ENCODE measurements at regions not wholly inside any gene's neighbourhood (a gene's known extent, or its start where the extent isn't known, plus 50 kb on each side); places are given as distances from the start of the nearest gene placed in this dataset.

DNA sequence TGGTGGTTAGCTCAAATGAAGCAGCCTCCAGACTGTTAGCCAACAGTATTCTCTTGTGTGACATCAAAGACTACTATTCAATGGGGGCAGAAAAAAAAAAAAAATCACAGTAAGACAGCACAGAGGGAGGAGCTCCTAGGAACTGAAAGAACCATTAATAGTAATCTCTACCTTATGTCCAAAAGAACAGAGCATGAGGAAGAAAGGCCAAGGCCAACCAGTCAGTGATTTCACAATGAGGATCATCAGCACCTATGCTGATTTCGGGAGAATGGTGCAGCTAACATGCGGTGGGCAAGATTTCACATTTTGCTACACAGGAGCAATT is 66.3 kb upstream of the SOX5 start:
- H3K36me3 ChIP-seq = no peaks in the 10 kb centered on the region
- H3K27me3 ChIP-seq = no peaks in the 10 kb centered on the region
- intact Hi-C loops (cut with DNase I; ENCODE audit: low total_unique reads) = no loop called here
- TF ChIP-seq, protein P1, sequence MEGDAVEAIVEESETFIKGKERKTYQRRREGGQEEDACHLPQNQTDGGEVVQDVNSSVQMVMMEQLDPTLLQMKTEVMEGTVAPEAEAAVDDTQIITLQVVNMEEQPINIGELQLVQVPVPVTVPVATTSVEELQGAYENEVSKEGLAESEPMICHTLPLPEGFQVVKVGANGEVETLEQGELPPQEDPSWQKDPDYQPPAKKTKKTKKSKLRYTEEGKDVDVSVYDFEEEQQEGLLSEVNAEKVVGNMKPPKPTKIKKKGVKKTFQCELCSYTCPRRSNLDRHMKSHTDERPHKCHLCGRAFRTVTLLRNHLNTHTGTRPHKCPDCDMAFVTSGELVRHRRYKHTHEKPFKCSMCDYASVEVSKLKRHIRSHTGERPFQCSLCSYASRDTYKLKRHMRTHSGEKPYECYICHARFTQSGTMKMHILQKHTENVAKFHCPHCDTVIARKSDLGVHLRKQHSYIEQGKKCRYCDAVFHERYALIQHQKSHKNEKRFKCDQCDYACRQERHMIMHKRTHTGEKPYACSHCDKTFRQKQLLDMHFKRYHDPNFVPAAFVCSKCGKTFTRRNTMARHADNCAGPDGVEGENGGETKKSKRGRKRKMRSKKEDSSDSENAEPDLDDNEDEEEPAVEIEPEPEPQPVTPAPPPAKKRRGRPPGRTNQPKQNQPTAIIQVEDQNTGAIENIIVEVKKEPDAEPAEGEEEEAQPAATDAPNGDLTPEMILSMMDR (IDR thresholded peaks at IDR 0.05) = no peak
- H3K27ac ChIP-seq = no peak overlapping the region
- no peak overlapping the region for H3K4me3 ChIP-seq
- H3K9me3 ChIP-seq = no peaks in the 10 kb centered on the region
- DNase-seq = no peak
- no peaks in the 10 kb centered on the region for H3K4me1 ChIP-seq

DNA sequence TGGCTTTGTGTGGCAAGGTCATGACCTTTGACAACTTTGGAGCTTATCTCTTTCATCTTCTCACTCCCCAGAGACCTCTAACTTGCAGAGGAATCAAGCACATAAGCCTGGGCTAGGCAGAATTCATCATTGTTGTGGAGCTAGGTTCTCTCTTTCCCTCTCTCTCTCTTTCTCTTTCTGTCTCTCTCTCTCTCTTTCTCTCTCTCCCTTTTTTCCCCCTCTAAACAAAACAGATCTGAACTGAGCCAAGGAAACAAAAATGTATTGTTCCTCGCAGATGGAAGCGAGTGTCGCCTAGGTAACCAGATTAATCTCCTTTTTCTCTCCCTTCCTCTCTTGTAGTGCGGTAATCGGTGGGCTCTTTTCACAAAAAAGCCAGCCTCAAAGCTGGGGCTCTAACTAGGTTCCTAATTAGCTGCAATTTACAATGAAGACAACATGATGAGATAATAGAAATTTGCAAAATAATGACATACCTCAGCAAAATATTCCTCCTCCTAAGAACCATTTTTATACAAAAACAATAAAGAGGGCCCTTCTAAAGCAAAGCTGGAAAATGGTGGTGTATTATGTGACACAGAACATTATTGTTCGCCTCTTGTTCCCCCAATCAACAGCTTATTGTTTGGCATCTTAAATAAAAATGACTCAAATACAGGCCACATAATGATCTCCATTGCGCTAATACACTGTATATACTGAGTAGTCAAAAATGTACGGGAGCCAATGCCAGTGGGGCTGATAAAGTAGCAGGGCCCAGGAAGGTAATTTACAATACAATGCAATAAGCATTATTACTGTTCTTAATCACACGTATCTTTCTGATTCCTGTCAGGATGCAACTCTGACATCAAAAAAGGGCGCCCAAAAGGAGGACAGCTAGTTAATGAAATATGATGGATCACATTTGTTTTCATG is 65.7 kb upstream of the SOX5 start:
- Histone ChIP-seq H3K9me3 (no peaks in the 10 kb centered on the region), H3K4me1 (no peaks in the 10 kb centered on the region), H3K27ac (no peak overlapping the region), H3K4me3 (no peak overlapping the region), H3K27me3 (no peaks in the 10 kb centered on the region), H3K36me3 (no peaks in the 10 kb centered on the region)
- no peak for DNase-seq
- intact Hi-C loops (cut with DNase I; ENCODE audit: low total_unique reads) = no loop called here
- TF ChIP-seq, protein P1 (IDR thresholded peaks at IDR 0.05) = no peak

DNA sequence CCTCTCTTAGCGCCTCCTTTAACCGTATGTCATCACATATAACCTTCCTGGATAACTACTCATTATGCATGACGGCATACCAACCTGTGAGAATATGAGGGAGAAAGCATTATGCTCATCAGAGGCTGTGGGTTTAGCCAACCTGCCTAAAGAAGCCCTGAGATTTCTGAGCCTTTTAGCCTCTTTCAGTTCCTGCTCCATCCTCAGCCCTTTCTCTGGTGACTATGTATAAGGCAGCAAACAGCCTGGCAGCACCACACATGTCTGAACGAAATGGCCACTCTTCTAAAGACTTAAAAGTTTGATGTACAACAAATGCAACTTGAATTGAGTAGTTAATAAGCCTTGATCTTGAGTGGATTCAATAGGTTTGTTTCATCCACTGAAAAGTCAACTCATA is 64.8 kb upstream of the SOX5 start:
- intact Hi-C loops (cut with DNase I; ENCODE audit: low total_unique reads) = no loop called here
- Histone ChIP-seq H3K27ac (no peak overlapping the region), H3K4me1 (no peaks in the 10 kb centered on the region), H3K27me3 (no peaks in the 10 kb centered on the region), H3K36me3 (no peaks in the 10 kb centered on the region), H3K4me3 (no peak overlapping the region), H3K9me3 (no peaks in the 10 kb centered on the region)
- TF ChIP-seq, protein P1 (IDR thresholded peaks at IDR 0.05) = no peak
- DNase-seq = no peak

DNA sequence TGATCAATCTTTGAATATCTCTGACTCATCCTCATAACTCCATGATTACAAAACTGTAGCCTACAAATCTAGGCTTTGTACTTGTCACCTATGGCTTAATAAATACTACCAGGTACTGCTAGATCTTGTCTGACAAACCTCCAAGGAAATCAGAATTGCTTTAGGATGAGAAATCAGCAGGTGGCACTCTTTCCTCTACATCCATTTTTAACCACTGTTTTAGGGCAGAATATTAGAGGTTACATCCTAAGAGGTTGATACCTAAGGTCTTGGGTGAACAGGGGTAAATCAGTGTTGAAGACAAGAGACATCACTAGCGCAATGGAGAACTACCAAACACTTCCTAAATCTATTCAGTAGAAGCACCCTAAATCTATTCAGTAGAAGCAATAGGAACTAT is 63.1 kb upstream of the SOX5 start:
- H3K27ac ChIP-seq = no peak overlapping the region
- no peaks in the 10 kb centered on the region for H3K4me1 ChIP-seq
- H3K9me3 ChIP-seq = no peaks in the 10 kb centered on the region
- H3K4me3 ChIP-seq = no peak overlapping the region
- no peak for DNase-seq
- TF ChIP-seq, protein P1 (IDR thresholded peaks at IDR 0.05) = no peak
- H3K27me3 ChIP-seq = no peaks in the 10 kb centered on the region
- H3K36me3 ChIP-seq = no peaks in the 10 kb centered on the region
- intact Hi-C loops (cut with DNase I; ENCODE audit: low total_unique reads) = loop anchor here (2.0 kb wide), 1 partner anchor 18 kb away; no protein-coding TSS in a partner anchor

DNA sequence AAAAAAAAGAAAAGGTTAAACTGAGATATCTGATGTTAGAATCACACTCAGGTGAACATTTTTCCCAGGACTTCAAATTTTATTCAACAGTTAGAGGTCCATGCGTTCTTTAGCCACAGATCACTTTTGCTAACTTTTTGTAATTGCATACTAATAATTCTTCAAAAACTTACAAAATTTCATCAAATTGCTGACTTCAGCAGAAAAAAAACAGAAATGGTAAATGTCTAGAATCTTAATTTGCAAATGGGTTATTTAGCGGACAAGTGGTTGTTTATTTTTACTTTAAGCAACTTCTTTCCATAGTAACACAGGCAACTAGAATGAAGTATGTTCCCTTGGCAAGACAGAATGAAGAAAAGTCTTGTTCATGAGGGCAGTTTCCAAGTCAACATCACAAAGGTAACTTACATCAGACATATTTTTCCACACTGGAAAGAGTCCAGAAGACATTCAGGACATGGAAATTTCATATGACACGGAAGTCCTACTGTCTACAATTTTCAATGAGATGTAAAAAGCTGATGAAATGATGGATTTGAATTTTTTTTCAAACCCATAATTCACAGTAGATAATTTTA is 62.5 kb upstream of the SOX5 start:
- TF ChIP-seq, protein P1 (IDR thresholded peaks at IDR 0.05) = no peak
- H3K9me3 ChIP-seq = no peaks in the 10 kb centered on the region
- intact Hi-C loops (cut with DNase I; ENCODE audit: low total_unique reads) = loop anchor here (2.0 kb wide), 1 partner anchor 17 kb away; no protein-coding TSS in a partner anchor
- H3K27ac ChIP-seq = no peak overlapping the region
- no peaks in the 10 kb centered on the region for H3K27me3 ChIP-seq
- no peaks in the 10 kb centered on the region for H3K4me1 ChIP-seq
- no peaks in the 10 kb centered on the region for H3K36me3 ChIP-seq
- no peak overlapping the region for H3K4me3 ChIP-seq
- no peak for DNase-seq
